Naive thymus-derived CD8-positive, alpha-beta T cell (primary cell): ENCODE measurements at regions not wholly inside any gene's neighbourhood (a gene's known extent, or its start where the extent isn't known, plus 50 kb on each side); places are given as distances from the start of the nearest gene placed in this dataset.

Experiments used
- ATAC-seq, 2 donors: fragments of 150-1000 bp; cut with Tn5 transposase in 1 of 2; sonication (Bioruptor Pico), chemical (Tn5 transposase) in 1 of 2; 1 replicate in 1 of 2; 2 replicates in 1 of 2; pipeline ENCODE4 v1.10.0; 2021; ENCODE audit warnings: mild to moderate bottlenecking in 2 of 2, moderate library complexity in 2 of 2
- POLR2A ChIA-PET: fragments of 350-600 bp; sonication (Branson Sonifier 250); formaldehyde crosslinking; loops from one replicate; lab custom pipeline; 2021; ENCODE audit warnings: antibody characterized with exemption; lab: Charles Lee
- DNase-seq, 10 donors: peaks; one replicate each; pipeline versions ENCODE4 v3.0.0 to v3.0.0-alpha.2; 2020 to 2022
- H3K27ac Mint-ChIP-seq, 10 donors: one replicate each; pipeline ENCODE4 v1.8.0; 2020 to 2022; ENCODE audit warnings: mild to moderate bottlenecking in 10 of 10, mixed read lengths in 10 of 10, moderate library complexity in 4 of 10, inconsistent platforms in 1 of 10
- H3K27me3 Mint-ChIP-seq, 5 donors: one replicate each; pipeline ENCODE4 v1.8.0; 2021 to 2022; ENCODE audit warnings: mixed read lengths in 5 of 5
- H3K36me3 Mint-ChIP-seq, 3 donors: one replicate each; pipeline ENCODE4 v1.8.0; 2020 to 2022; ENCODE audit warnings: mixed read lengths in 3 of 3, mild to moderate bottlenecking in 2 of 3, inconsistent platforms in 1 of 3
- H3K4me1 Mint-ChIP-seq, 4 donors: one replicate each; pipeline ENCODE4 v1.8.0; 2021 to 2022; ENCODE audit warnings: mixed read lengths in 4 of 4
- H3K4me3 Mint-ChIP-seq, 10 donors: one replicate each; pipeline ENCODE4 v1.8.0; 2020 to 2022; ENCODE audit warnings: mild to moderate bottlenecking in 10 of 10, mixed read lengths in 10 of 10, moderate library complexity in 6 of 10, inconsistent platforms in 1 of 10
- H3K9me3 Mint-ChIP-seq, 9 donors: one replicate each; pipeline ENCODE4 v1.8.0; 2020 to 2022; ENCODE audit warnings: mixed read lengths in 9 of 9, mild to moderate bottlenecking in 3 of 9, inconsistent platforms in 1 of 9, moderate library complexity in 1 of 9

- ATAC-seq = no peak
- no peak overlapping the region for H3K4me3 Mint-ChIP-seq
- peaks cover 1 to 45% (median 26%) of the 10 kb centered on the region in 9 donors for H3K9me3 Mint-ChIP-seq
- POLR2A ChIA-PET = no interaction called here
- no peak for DNase-seq
- peaks cover 0 to 6% (median 0%) of the 10 kb centered on the region in 3 donors for H3K36me3 Mint-ChIP-seq
- H3K4me1 Mint-ChIP-seq = no peaks in the 10 kb centered on the region
- no peaks in the 10 kb centered on the region for H3K27me3 Mint-ChIP-seq
- H3K27ac Mint-ChIP-seq = no peak overlapping the region
These were observed 61.8 kb upstream of the PTPRD start for GRCh38 chr9:10674586-10674985.

- POLR2A ChIA-PET = no interaction called here
- Mint-ChIP-seq H3K4me3 (no peak overlapping the region), H3K9me3 (peaks cover 6 to 52% (median 23%) of the 10 kb centered on the region in 9 donors)
These were observed 65.2 kb upstream of the PTPRD start for GRCh38 chr9:10678010-10678409.

GRCh38 chr9:10678790-10679189 is 66.0 kb upstream of the PTPRD start:
- ATAC-seq (no peak), DNase-seq (no peak)
- Mint-ChIP-seq H3K27ac (no peak overlapping the region), H3K27me3 (no peaks in the 10 kb centered on the region), H3K9me3 (peaks cover 4 to 45% (median 17%) of the 10 kb centered on the region in 9 donors), H3K4me1 (no peaks in the 10 kb centered on the region), H3K4me3 (no peak overlapping the region), H3K36me3 (no peaks in the 10 kb centered on the region)
- POLR2A ChIA-PET = no interaction called here

More at GRCh38 chr9:10678010-10678409, 65.2 kb upstream of the PTPRD start:
- ATAC-seq (no peak), DNase-seq (no peak)
- no peaks in the 10 kb centered on the region for H3K36me3 Mint-ChIP-seq
- H3K27ac Mint-ChIP-seq = no peak overlapping the region
- no peaks in the 10 kb centered on the region for H3K27me3 Mint-ChIP-seq
- no peaks in the 10 kb centered on the region for H3K4me1 Mint-ChIP-seq

- ATAC-seq = no peak
- Mint-ChIP-seq H3K9me3 (peaks cover 7 to 29% (median 12%) of the 10 kb centered on the region in 9 donors), H3K27ac (no peak overlapping the region), H3K4me3 (no peak overlapping the region), H3K4me1 (no peaks in the 10 kb centered on the region), H3K36me3 (no peaks in the 10 kb centered on the region), H3K27me3 (no peaks in the 10 kb centered on the region)
- POLR2A ChIA-PET = no interaction called here
- DNase-seq = no peak
These were observed 74.1 kb upstream of the PTPRD start for GRCh38 chr9:10686943-10687342.

GRCh38 chr9:10690546-10690945 is 77.7 kb upstream of the PTPRD start:
- no peaks in the 10 kb centered on the region for H3K36me3 Mint-ChIP-seq
- no peak overlapping the region for H3K4me3 Mint-ChIP-seq
- no peak overlapping the region for H3K27ac Mint-ChIP-seq
- H3K9me3 Mint-ChIP-seq = peaks cover 8 to 24% (median 11%) of the 10 kb centered on the region in 9 donors
- POLR2A ChIA-PET = no interaction called here
- DNase-seq = no peak
- no peaks in the 10 kb centered on the region for H3K27me3 Mint-ChIP-seq
- no peaks in the 10 kb centered on the region for H3K4me1 Mint-ChIP-seq
- ATAC-seq = no peak

GRCh38 chr9:10697044-10697443 is 84.2 kb upstream of the PTPRD start:
- ATAC-seq = no peak
- Mint-ChIP-seq H3K36me3 (no peaks in the 10 kb centered on the region), H3K4me1 (no peaks in the 10 kb centered on the region), H3K4me3 (no peak overlapping the region), H3K27me3 (no peaks in the 10 kb centered on the region), H3K27ac (no peak overlapping the region), H3K9me3 (peaks cover 0 to 32% (median 5%) of the 10 kb centered on the region in 9 donors)
- POLR2A ChIA-PET = no interaction called here
- DNase-seq = no peak

GRCh38 chr9:10700291-10700690 is 87.5 kb upstream of the PTPRD start:
- no peak for ATAC-seq
- Mint-ChIP-seq H3K27me3 (no peaks in the 10 kb centered on the region), H3K36me3 (peaks cover 0 to 6% (median 0%) of the 10 kb centered on the region in 3 donors), H3K4me1 (no peaks in the 10 kb centered on the region), H3K4me3 (no peak overlapping the region), H3K9me3 (peaks cover 0 to 41% (median 12%) of the 10 kb centered on the region in 9 donors), H3K27ac (no peak overlapping the region)
- DNase-seq = no peak
- POLR2A ChIA-PET = no interaction called here

GRCh38 chr9:10700915-10701314 is 88.1 kb upstream of the PTPRD start:
- no peak overlapping the region for H3K4me3 Mint-ChIP-seq
- DNase-seq = no peak
- H3K27ac Mint-ChIP-seq = no peak overlapping the region
- no peak for ATAC-seq
- peaks cover 0 to 6% (median 0%) of the 10 kb centered on the region in 3 donors for H3K36me3 Mint-ChIP-seq
- POLR2A ChIA-PET = no interaction called here
- no peaks in the 10 kb centered on the region for H3K4me1 Mint-ChIP-seq
- H3K27me3 Mint-ChIP-seq = no peaks in the 10 kb centered on the region
- H3K9me3 Mint-ChIP-seq = peaks cover 0 to 41% (median 12%) of the 10 kb centered on the region in 9 donors

- ATAC-seq = no peak
- no peaks in the 10 kb centered on the region for H3K27me3 Mint-ChIP-seq
- no peaks in the 10 kb centered on the region for H3K4me1 Mint-ChIP-seq
- no peak for DNase-seq
- H3K27ac Mint-ChIP-seq = no peak overlapping the region
- peaks cover 0 to 6% (median 0%) of the 10 kb centered on the region in 3 donors for H3K36me3 Mint-ChIP-seq
- POLR2A ChIA-PET = no interaction called here
- H3K9me3 Mint-ChIP-seq = peaks cover 0 to 37% (median 12%) of the 10 kb centered on the region in 9 donors
- H3K4me3 Mint-ChIP-seq = no peak overlapping the region
These were observed 89.1 kb upstream of the PTPRD start for GRCh38 chr9:10701906-10702305.

- no peak for ATAC-seq
- no peaks in the 10 kb centered on the region for H3K4me1 Mint-ChIP-seq
- POLR2A ChIA-PET = no interaction called here
- peaks cover 0 to 6% (median 0%) of the 10 kb centered on the region in 3 donors for H3K36me3 Mint-ChIP-seq
- peaks cover 0 to 31% (median 12%) of the 10 kb centered on the region in 9 donors for H3K9me3 Mint-ChIP-seq
- no peak overlapping the region for H3K27ac Mint-ChIP-seq
- no peak overlapping the region for H3K4me3 Mint-ChIP-seq
- DNase-seq = no peak
- no peaks in the 10 kb centered on the region for H3K27me3 Mint-ChIP-seq
These were observed 90.3 kb upstream of the PTPRD start for GRCh38 chr9:10703139-10703538.

- POLR2A ChIA-PET = no interaction called here
- Mint-ChIP-seq H3K9me3 (peaks cover 0 to 26% (median 13%) of the 10 kb centered on the region in 9 donors), H3K36me3 (peaks cover 0 to 6% (median 0%) of the 10 kb centered on the region in 3 donors), H3K4me1 (no peaks in the 10 kb centered on the region), H3K27me3 (no peaks in the 10 kb centered on the region), H3K27ac (no peak overlapping the region), H3K4me3 (no peak overlapping the region)
- ATAC-seq (no peak), DNase-seq (no peak)
These were observed 91.9 kb upstream of the PTPRD start for GRCh38 chr9:10704720-10705119.

GRCh38 chr9:10705383-10705782 is 92.6 kb upstream of the PTPRD start:
- Mint-ChIP-seq H3K4me3 (no peak overlapping the region), H3K27ac (no peak overlapping the region), H3K36me3 (peaks cover 0 to 6% (median 0%) of the 10 kb centered on the region in 3 donors), H3K4me1 (no peaks in the 10 kb centered on the region), H3K27me3 (no peaks in the 10 kb centered on the region), H3K9me3 (peaks cover 2 to 23% (median 13%) of the 10 kb centered on the region in 9 donors)
- POLR2A ChIA-PET = no interaction called here
- DNase-seq (no peak), ATAC-seq (no peak)

- Mint-ChIP-seq H3K4me1 (no peaks in the 10 kb centered on the region), H3K9me3 (peaks cover 5 to 23% (median 11%) of the 10 kb centered on the region in 9 donors), H3K4me3 (no peak overlapping the region), H3K36me3 (peaks cover 0 to 6% (median 0%) of the 10 kb centered on the region in 3 donors), H3K27me3 (no peaks in the 10 kb centered on the region), H3K27ac (no peak overlapping the region)
- POLR2A ChIA-PET = no interaction called here
- ATAC-seq (no peak), DNase-seq (no peak)
These were observed 94.0 kb upstream of the PTPRD start for GRCh38 chr9:10706788-10707187.

GRCh38 chr9:10721301-10721700 is 108.5 kb upstream of the PTPRD start:
- Mint-ChIP-seq H3K27me3 (no peaks in the 10 kb centered on the region), H3K9me3 (peaks cover 3 to 12% (median 6%) of the 10 kb centered on the region in 9 donors), H3K4me3 (no peak overlapping the region), H3K36me3 (peaks cover 0 to 5% (median 0%) of the 10 kb centered on the region in 3 donors), H3K27ac (no peak overlapping the region), H3K4me1 (no peaks in the 10 kb centered on the region)
- POLR2A ChIA-PET = no interaction called here
- ATAC-seq (no peak), DNase-seq (no peak)
